Spleen (tissue), 11 donors: ENCODE measurements at regions not wholly inside any gene's neighbourhood (a gene's known extent, or its start where the extent isn't known, plus 50 kb on each side); places are given as distances from the start of the nearest gene placed in this dataset.
"Not testable (repeated sequence)": the region's sequence is repeated elsewhere in the genome, so short reads cannot be mapped to it uniquely, and the experiment has no call there.

ENCODE experiments used
- DNase-seq: peaks from one replicate; pipeline ENCODE4 v3.0.0-alpha.2; 2020
- H3K27ac ChIP-seq, 8 donors: fragments of 200-600 bp; sonication (generic) in 7 of 8; 1 replicate in 4 of 8; 2 replicates in 4 of 8; pipeline versions ENCODE4 v1.5.0 to v1.8.0; 2016 to 2021; ENCODE audit warnings: inconsistent platforms in 4 of 8, mild to moderate bottlenecking in 4 of 8, moderate library complexity in 1 of 8
- H3K27me3 ChIP-seq, 7 donors: fragments of 200-600 bp; sonication (generic) in 6 of 7; replicated peaks in 1 of 7; 1 replicate in 4 of 7; 2 replicates in 3 of 7; pipeline versions ENCODE4 v1.5.0 to v1.8.0; 2016 to 2021; ENCODE audit warnings: inconsistent platforms in 3 of 7, mild to moderate bottlenecking in 1 of 7
- H3K36me3 ChIP-seq, 6 donors: fragments of 200-600 bp; sonication (generic) in 5 of 6; 1 replicate in 4 of 6; 2 replicates in 2 of 6; pipeline versions ENCODE4 v1.5.0 to v1.8.0; 2016 to 2021; ENCODE audit warnings: inconsistent platforms in 2 of 6
- H3K4me1 ChIP-seq, 6 donors: fragments of 200-600 bp; sonication (generic) in 5 of 6; 1 replicate in 3 of 6; 2 replicates in 3 of 6; pipeline versions ENCODE4 v1.5.0 to v1.8.0; 2016 to 2021; ENCODE audit warnings: inconsistent platforms in 3 of 6
- H3K4me3 ChIP-seq, 8 donors: fragments of 200-600 bp; sonication (generic) in 7 of 8; 1 replicate in 4 of 8; 2 replicates in 4 of 8; pipeline versions ENCODE4 v1.5.0 to v1.8.0; 2016 to 2021; ENCODE audit warnings: inconsistent platforms in 4 of 8, mild to moderate bottlenecking in 4 of 8, moderate library complexity in 2 of 8
- H3K9me3 ChIP-seq, 8 donors: fragments of 200-600 bp; sonication (generic) in 7 of 8; 1 replicate in 4 of 8; 2 replicates in 4 of 8; pipeline versions ENCODE4 v1.5.0 to v1.8.0; 2016 to 2021; ENCODE audit warnings: inconsistent platforms in 4 of 8
- CTCF ChIP-seq, 11 experiments: fragments of 200-600 bp in 7 of 11; fragments of 450-650 bp in 4 of 11; sonication (generic) in 4 of 11; IDR thresholded peaks in 8 of 11; conservative IDR thresholded peaks in 3 of 11; 1 replicate in 7 of 11; 2 replicates in 4 of 11; pipeline versions ENCODE4 v1.4.0 to v1.8.0; 2016 to 2021; ENCODE audit warnings: antibody characterized with exemption in 11 of 11, inconsistent platforms in 4 of 11, mild to moderate bottlenecking in 1 of 11
- POLR2A ChIP-seq, 3 donors: fragments of 450-650 bp; IDR thresholded peaks; one replicate each; pipeline ENCODE4 v1.5.1; 2017; ENCODE audit warnings: antibody characterized with exemption in 3 of 3, mild to moderate bottlenecking in 1 of 3
- POLR2AphosphoS5 ChIP-seq, 3 donors: sonication (generic); formaldehyde crosslinking; IDR thresholded peaks; one replicate each; pipeline ENCODE4 v1.5.1; 2017; ENCODE audit warnings: antibody characterized with exemption in 3 of 3
- WGBS, 5 donors: extraction: QIAGEN DNeasy Blood & Tissue Kit in 3 of 5; methylation state at CpG; one replicate each; pipeline versions ENCODE4 v1.1.5 to v1.1.7; 2013 to 2018; 5-methylcytosine and 5-hydroxymethylcytosine counted together
- intact Hi-C: fragments of 100-400 bp; cut with DNase I; formaldehyde crosslinking; loops from one replicate; pipeline ENCODE4 v1.15.0; 2023; ENCODE audit warnings: low total_unique reads
- donor health status: healthy with polysubstance abuse.
- donor health status: DM: no; HTN: no; CAD: no; lungs with moderate emphysema.
- donor health status: DM: no; HTN: no; CAD: no.
- donor health status: Bipolar disorder and iron deficiency.
- donor health status: healthy.
- donor health status: DM: no; HTN: no; CAD: no.
- donor health status: DM: yes; HTN: yes; CAD: no.

GRCh38 chr13:79185580-79185979 lies 220.5 kb downstream of the RBM26 start:
- Histone ChIP-seq H3K4me3 (no peak overlapping the region), H3K9me3 (no peaks in the 10 kb centered on the region), H3K27ac (no peak overlapping the region), H3K4me1 (peaks cover 0 to 6% (median 1%) of the 10 kb centered on the region in 6 donors), H3K36me3 (no peaks in the 10 kb centered on the region), H3K27me3 (no peaks in the 10 kb centered on the region)
- DNase-seq = no peak
- no peak for TF ChIP-seq CTCF (IDR thresholded peaks at IDR 0.05 in 8 of 11, conservative IDR thresholded peaks at IDR 0.05 in 3 of 11)
- no peak for TF ChIP-seq POLR2AphosphoS5 (IDR thresholded peaks at IDR 0.05)
- TF ChIP-seq POLR2A (IDR thresholded peaks at IDR 0.05) = no peak
- 64 to 69% (median 67%) methylated on average over 3 of the region's 3 CpGs for WGBS, 5 donors
- intact Hi-C loops = no loop called here

- WGBS, 5 donors = 93 to 100% (median 98%) methylated on average over 2 of the region's 2 CpGs
- Histone ChIP-seq H3K27me3 (no peaks in the 10 kb centered on the region), H3K9me3 (no peaks in the 10 kb centered on the region), H3K27ac (no peak overlapping the region), H3K36me3 (no peaks in the 10 kb centered on the region), H3K4me1 (no peaks in the 10 kb centered on the region), H3K4me3 (no peak overlapping the region)
- no peak for DNase-seq
- no peak for TF ChIP-seq POLR2AphosphoS5 (IDR thresholded peaks at IDR 0.05)
- no peak for TF ChIP-seq CTCF (IDR thresholded peaks at IDR 0.05 in 8 of 11, conservative IDR thresholded peaks at IDR 0.05 in 3 of 11)
- no peak for TF ChIP-seq POLR2A (IDR thresholded peaks at IDR 0.05)
- intact Hi-C loops = no loop called here
Observed at GRCh38 chr13:79183231-79183630, 222.8 kb downstream of the RBM26 start.

- H3K27me3 ChIP-seq, H3K27ac ChIP-seq, intact Hi-C loops, H3K4me3 ChIP-seq, H3K4me1 ChIP-seq, H3K36me3 ChIP-seq, DNase-seq: not testable (repeated sequence)
- peaks cover 0 to 49% (median 35%) of the 10 kb centered on the region in 8 donors for H3K9me3 ChIP-seq
Observed at GRCh38 chr13:79173691-79174090, 232.4 kb downstream of the RBM26 start.

- H3K27me3 ChIP-seq, H3K4me3 ChIP-seq, H3K36me3 ChIP-seq, H3K27ac ChIP-seq, intact Hi-C loops, DNase-seq, H3K4me1 ChIP-seq: not testable (repeated sequence)
- H3K9me3 ChIP-seq = peaks cover 0 to 57% (median 38%) of the 10 kb centered on the region in 8 donors
Observed at GRCh38 chr13:79172924-79173323, 233.1 kb downstream of the RBM26 start.

- intact Hi-C loops = no loop called here
- Histone ChIP-seq H3K4me1 (no peaks in the 10 kb centered on the region), H3K36me3 (no peaks in the 10 kb centered on the region), H3K27me3 (no peaks in the 10 kb centered on the region), H3K4me3 (no peak overlapping the region), H3K9me3 (peaks cover 0 to 56% (median 37%) of the 10 kb centered on the region in 8 donors), H3K27ac (no peak overlapping the region)
- 34 to 40% (median 36%) methylated on average over 6 of the region's 6 CpGs for WGBS, 5 donors
- DNase-seq = no peak
- TF ChIP-seq POLR2A (IDR thresholded peaks at IDR 0.05) (no peak), POLR2AphosphoS5 (IDR thresholded peaks at IDR 0.05) (no peak), CTCF (IDR thresholded peaks at IDR 0.05 in 8 of 11, conservative IDR thresholded peaks at IDR 0.05 in 3 of 11) (no peak)
Observed at GRCh38 chr13:79171141-79172061, 234.7 kb downstream of the RBM26 start.
